Effector memory CD4-positive, alpha-beta T cell (primary cell): ENCODE measurements at regions not wholly inside any gene's neighbourhood (a gene's known extent, or its start where the extent isn't known, plus 50 kb on each side); places are given as distances from the start of the nearest gene placed in this dataset.

ENCODE experiments used
- DNase-seq, 3 donors: peaks; one replicate each; pipeline ENCODE4 v3.0.0-alpha.2; 2020
- H3K27ac ChIP-seq: 2 replicates; pipeline ENCODE4 v1.7.0; 2013; ENCODE audit warnings: mild to moderate bottlenecking, low read length, moderate library complexity; ENCODE audit not compliant: insufficient read depth, poor library complexity, severe bottlenecking
- H3K27me3 ChIP-seq: replicated peaks from 2 replicates; pipeline ENCODE4 v1.7.0; 2013; ENCODE audit warnings: mild to moderate bottlenecking, low read length; ENCODE audit not compliant: insufficient read depth, control insufficient read depth, poor library complexity, severe bottlenecking
- H3K36me3 ChIP-seq: 2 replicates; pipeline ENCODE4 v1.7.0; 2013; ENCODE audit warnings: mild to moderate bottlenecking, low read length, moderate library complexity; ENCODE audit not compliant: control insufficient read depth, insufficient read depth
- H3K4me1 ChIP-seq: 2 replicates; pipeline ENCODE4 v1.7.0; 2013; ENCODE audit warnings: low read length, mild to moderate bottlenecking; ENCODE audit not compliant: control insufficient read depth, insufficient read depth, poor library complexity, severe bottlenecking
- H3K4me3 ChIP-seq: 2 replicates; pipeline ENCODE4 v1.7.0; 2013; ENCODE audit warnings: low read length, low read depth, mild to moderate bottlenecking; ENCODE audit not compliant: insufficient read depth, poor library complexity, severe bottlenecking
- H3K9me3 ChIP-seq: 2 replicates; pipeline ENCODE4 v1.7.0; 2013; ENCODE audit warnings: mild to moderate bottlenecking, low read length, moderate library complexity; ENCODE audit not compliant: control insufficient read depth

- Histone ChIP-seq H3K4me3 (no peak overlapping the region), H3K9me3 (no peaks in the 10 kb centered on the region), H3K27ac (peak overlapping the region; percentile 6), H3K27me3 (no peaks in the 10 kb centered on the region), H3K36me3 (no peaks in the 10 kb centered on the region), H3K4me1 (peaks cover 33% of the 10 kb centered on the region)
- DNase-seq: no peak
These were observed 65.6 kb upstream of the PTPRJ start for GRCh38 chr11:47914743-47915142.

- Histone ChIP-seq H3K4me1 (peaks cover 26% of the 10 kb centered on the region), H3K4me3 (no peak overlapping the region), H3K27me3 (no peaks in the 10 kb centered on the region), H3K36me3 (no peaks in the 10 kb centered on the region), H3K27ac (no peak overlapping the region), H3K9me3 (no peaks in the 10 kb centered on the region)
- no peak for DNase-seq
These were observed 65.5 kb upstream of the NUP160 start for GRCh38 chr11:47913529-47914244.

GRCh38 chr11:47912843-47913437 is 64.8 kb upstream of the NUP160 start:
- Histone ChIP-seq H3K4me3 (no peak overlapping the region), H3K4me1 (peaks cover 22% of the 10 kb centered on the region)
- no peak for DNase-seq

GRCh38 chr11:47911149-47911548 is 63.0 kb upstream of the NUP160 start:
- H3K27me3 ChIP-seq: no peaks in the 10 kb centered on the region
- H3K36me3 ChIP-seq: no peaks in the 10 kb centered on the region
- no peaks in the 10 kb centered on the region for H3K9me3 ChIP-seq
- DNase-seq: no peak
- H3K27ac ChIP-seq: no peak overlapping the region
- peaks cover 21% of the 10 kb centered on the region for H3K4me1 ChIP-seq
- H3K4me3 ChIP-seq: no peak overlapping the region

More at GRCh38 chr11:47912843-47913437, 64.8 kb upstream of the NUP160 start:
- no peaks in the 10 kb centered on the region for H3K27me3 ChIP-seq
- no peak overlapping the region for H3K27ac ChIP-seq
- H3K36me3 ChIP-seq: no peaks in the 10 kb centered on the region
- H3K9me3 ChIP-seq: no peaks in the 10 kb centered on the region

GRCh38 chr11:47908198-47908597 is 60.0 kb upstream of the NUP160 start:
- Histone ChIP-seq H3K27me3 (no peaks in the 10 kb centered on the region), H3K4me1 (no peaks in the 10 kb centered on the region), H3K36me3 (no peaks in the 10 kb centered on the region), H3K27ac (no peak overlapping the region), H3K4me3 (no peak overlapping the region), H3K9me3 (no peaks in the 10 kb centered on the region)
- no peak for DNase-seq

- Histone ChIP-seq H3K4me1 (no peaks in the 10 kb centered on the region), H3K27ac (no peak overlapping the region), H3K4me3 (no peak overlapping the region)
These were observed 59.3 kb upstream of the NUP160 start for GRCh38 chr11:47907499-47907898.

GRCh38 chr11:47906066-47906465 is 57.9 kb upstream of the NUP160 start:
- H3K4me1 ChIP-seq: no peaks in the 10 kb centered on the region
- H3K36me3 ChIP-seq: no peaks in the 10 kb centered on the region
- no peaks in the 10 kb centered on the region for H3K27me3 ChIP-seq
- H3K27ac ChIP-seq: no peak overlapping the region
- no peaks in the 10 kb centered on the region for H3K9me3 ChIP-seq
- DNase-seq: no peak
- H3K4me3 ChIP-seq: no peak overlapping the region

More at GRCh38 chr11:47907499-47907898, 59.3 kb upstream of the NUP160 start:
- H3K36me3 ChIP-seq: no peaks in the 10 kb centered on the region
- no peaks in the 10 kb centered on the region for H3K9me3 ChIP-seq
- no peaks in the 10 kb centered on the region for H3K27me3 ChIP-seq
- no peak for DNase-seq

- Histone ChIP-seq H3K4me3 (no peak overlapping the region), H3K4me1 (no peaks in the 10 kb centered on the region), H3K36me3 (no peaks in the 10 kb centered on the region), H3K27ac (no peak overlapping the region), H3K9me3 (no peaks in the 10 kb centered on the region), H3K27me3 (no peaks in the 10 kb centered on the region)
- DNase-seq: no peak
These were observed 57.4 kb upstream of the NUP160 start for GRCh38 chr11:47905358-47906059.

- no peaks in the 10 kb centered on the region for H3K36me3 ChIP-seq
- H3K9me3 ChIP-seq: no peaks in the 10 kb centered on the region
- no peak overlapping the region for H3K27ac ChIP-seq
- no peak for DNase-seq
- no peak overlapping the region for H3K4me3 ChIP-seq
- no peaks in the 10 kb centered on the region for H3K4me1 ChIP-seq
- H3K27me3 ChIP-seq: no peaks in the 10 kb centered on the region
These were observed 56.7 kb upstream of the NUP160 start for GRCh38 chr11:47904808-47905207.

- H3K4me3 ChIP-seq: no peak overlapping the region
- H3K27ac ChIP-seq: no peak overlapping the region
- no peaks in the 10 kb centered on the region for H3K9me3 ChIP-seq
- no peaks in the 10 kb centered on the region for H3K27me3 ChIP-seq
- H3K4me1 ChIP-seq: no peaks in the 10 kb centered on the region
- no peak for DNase-seq
- H3K36me3 ChIP-seq: no peaks in the 10 kb centered on the region
These were observed 55.9 kb upstream of the NUP160 start for GRCh38 chr11:47904048-47904447.
